ENCODE measurements at regions not wholly inside any gene's neighbourhood (a gene's known extent, or its start where the extent isn't known, plus 50 kb on each side); places are given as distances from the start of the nearest gene placed in this dataset.

- TF ChIP-seq CTCF (conservative IDR thresholded peaks at IDR 0.05; ENCODE audit: low read depth, low read length): no peak
- Histone ChIP-seq H3K27me3 (ENCODE audit: insufficient read depth, low read depth) (no peaks in the 10 kb centered on the region), H3K4me2 (no peak overlapping the region), H2AFZ (ENCODE audit: low read depth) (no peak overlapping the region), H3K27ac (no peak overlapping the region), H3K79me2 (ENCODE audit: insufficient read depth, low read depth) (no peaks in the 10 kb centered on the region), H3K4me1 (ENCODE audit: low read depth, poor library complexity, severe bottlenecking) (no peaks in the 10 kb centered on the region), H3K4me3 (IDR thresholded peaks at IDR 0.05; ENCODE audit: insufficient read depth, low read depth, low read length) (no peak overlapping the region), H4K20me1 (ENCODE audit: insufficient read depth) (no peaks in the 10 kb centered on the region), H3K36me3 (ENCODE audit: insufficient read depth) (no peaks in the 10 kb centered on the region), H3K9ac (no peak overlapping the region)
These were observed 243.0 kb downstream of the PSAT1 start for GRCh38 chr9:78539904-78540303.

- Histone ChIP-seq H3K4me1 (ENCODE audit: low read depth, poor library complexity, severe bottlenecking) (no peaks in the 10 kb centered on the region), H2AFZ (ENCODE audit: low read depth) (no peak overlapping the region), H3K4me3 (IDR thresholded peaks at IDR 0.05; ENCODE audit: insufficient read depth, low read depth, low read length) (no peak overlapping the region), H3K9ac (no peak overlapping the region), H3K27me3 (ENCODE audit: insufficient read depth, low read depth) (no peaks in the 10 kb centered on the region), H3K36me3 (ENCODE audit: insufficient read depth) (no peaks in the 10 kb centered on the region), H3K79me2 (ENCODE audit: insufficient read depth, low read depth) (no peaks in the 10 kb centered on the region), H4K20me1 (ENCODE audit: insufficient read depth) (no peaks in the 10 kb centered on the region), H3K27ac (no peak overlapping the region), H3K4me2 (no peak overlapping the region)
- TF ChIP-seq CTCF (conservative IDR thresholded peaks at IDR 0.05; ENCODE audit: low read depth, low read length): no peak
These were observed 245.0 kb downstream of the PSAT1 start for GRCh38 chr9:78541868-78542443.

GRCh38 chr9:78542491-78543181, 245.7 kb downstream of the PSAT1 start:
- H3K27me3 ChIP-seq (ENCODE audit: insufficient read depth, low read depth): no peaks in the 10 kb centered on the region
- no peak overlapping the region for H3K27ac ChIP-seq
- TF ChIP-seq CTCF (conservative IDR thresholded peaks at IDR 0.05; ENCODE audit: low read depth, low read length): no peak
- no peak overlapping the region for H3K9ac ChIP-seq
- no peaks in the 10 kb centered on the region for H3K36me3 ChIP-seq (ENCODE audit: insufficient read depth)
- no peak overlapping the region for H2AFZ ChIP-seq (ENCODE audit: low read depth)
- no peaks in the 10 kb centered on the region for H4K20me1 ChIP-seq (ENCODE audit: insufficient read depth)
- H3K79me2 ChIP-seq (ENCODE audit: insufficient read depth, low read depth): no peaks in the 10 kb centered on the region
- H3K4me2 ChIP-seq: no peak overlapping the region
- no peak overlapping the region for H3K4me3 ChIP-seq (IDR thresholded peaks at IDR 0.05; ENCODE audit: insufficient read depth, low read depth, low read length)
- H3K4me1 ChIP-seq (ENCODE audit: low read depth, poor library complexity, severe bottlenecking): no peaks in the 10 kb centered on the region

GRCh38 chr9:78543353-78543752, 246.4 kb downstream of the PSAT1 start:
- Histone ChIP-seq H3K79me2 (ENCODE audit: insufficient read depth, low read depth) (no peaks in the 10 kb centered on the region), H3K4me3 (IDR thresholded peaks at IDR 0.05; ENCODE audit: insufficient read depth, low read depth, low read length) (no peak overlapping the region), H3K4me2 (no peak overlapping the region), H3K27me3 (ENCODE audit: insufficient read depth, low read depth) (no peaks in the 10 kb centered on the region), H2AFZ (ENCODE audit: low read depth) (no peak overlapping the region), H4K20me1 (ENCODE audit: insufficient read depth) (no peaks in the 10 kb centered on the region), H3K27ac (no peak overlapping the region), H3K9ac (no peak overlapping the region), H3K4me1 (ENCODE audit: low read depth, poor library complexity, severe bottlenecking) (no peaks in the 10 kb centered on the region), H3K36me3 (ENCODE audit: insufficient read depth) (no peaks in the 10 kb centered on the region)
- TF ChIP-seq CTCF (conservative IDR thresholded peaks at IDR 0.05; ENCODE audit: low read depth, low read length): no peak

All from KMS-11 (cell line).